ENCODE measurements at regions not wholly inside any gene's neighbourhood (a gene's known extent, or its start where the extent isn't known, plus 50 kb on each side); places are given as distances from the start of the nearest gene placed in this dataset.

GRCh38 chr2:66698576-66699239, 263.8 kb downstream of the MEIS1 start:
- no peak overlapping the region for H3K4me3 Mint-ChIP-seq
- peaks cover 0 to 2% of the 10 kb centered on the region in 2 donors for H3K9me3 Mint-ChIP-seq
- ATAC-seq, result no peak
- Histone ChIP-seq H3K36me3 (ENCODE audit: control insufficient read depth, insufficient read depth, low read length) (no peaks in the 10 kb centered on the region), H3K9me3 (ENCODE audit: control insufficient read depth, insufficient read depth, low read length) (no peaks in the 10 kb centered on the region), H3K4me1 (ENCODE audit: control insufficient read depth, insufficient read depth, low read length) (no peaks in the 10 kb centered on the region), H3K27me3 (ENCODE audit: control insufficient read depth, insufficient read depth, low read length) (no peaks in the 10 kb centered on the region), H3K4me3 (ENCODE audit: low read length) (no peak overlapping the region), H3K27ac (ENCODE audit: low read length) (no peak overlapping the region)
- 89% methylated on average over 2 of the region's 5 CpGs for WGBS (ENCODE audit: insufficient coverage)
- intact Hi-C loops (cut with micrococcal nuclease), result no loop called here
- no peak for TF ChIP-seq CTCF (IDR thresholded peaks at IDR 0.05)
- H3K27me3 Mint-ChIP-seq (ENCODE audit: low read depth in 2 of 2), result no peaks in the 10 kb centered on the region
- no peak for DNase-seq
- no peak overlapping the region for H3K27ac Mint-ChIP-seq
- H3K36me3 Mint-ChIP-seq, result no peaks in the 10 kb centered on the region
- H3K4me1 Mint-ChIP-seq, result no peaks in the 10 kb centered on the region

- Histone ChIP-seq H3K27me3 (ENCODE audit: control insufficient read depth, insufficient read depth, low read length) (no peaks in the 10 kb centered on the region), H3K4me3 (ENCODE audit: low read length) (no peak overlapping the region), H3K36me3 (ENCODE audit: control insufficient read depth, insufficient read depth, low read length) (no peaks in the 10 kb centered on the region), H3K4me1 (ENCODE audit: control insufficient read depth, insufficient read depth, low read length) (no peaks in the 10 kb centered on the region), H3K27ac (ENCODE audit: low read length) (no peak overlapping the region), H3K9me3 (ENCODE audit: control insufficient read depth, insufficient read depth, low read length) (no peaks in the 10 kb centered on the region)
- intact Hi-C loops (cut with micrococcal nuclease), result no loop called here
- Mint-ChIP-seq H3K9me3 (peaks cover 0 to 2% of the 10 kb centered on the region in 2 donors), H3K27me3 (ENCODE audit: low read depth in 2 of 2) (no peaks in the 10 kb centered on the region), H3K36me3 (no peaks in the 10 kb centered on the region), H3K4me3 (no peak overlapping the region), H3K4me1 (no peaks in the 10 kb centered on the region), H3K27ac (no peak overlapping the region)
- TF ChIP-seq CTCF (IDR thresholded peaks at IDR 0.05), result no peak
- DNase-seq (no peak), ATAC-seq (no peak)
- 75% methylated on average over 2 of the region's 4 CpGs for WGBS (ENCODE audit: insufficient coverage)
Measured at GRCh38 chr2:66699416-66699792, 264.5 kb downstream of the MEIS1 start.

GRCh38 chr2:66699793-66700676, 265.1 kb downstream of the MEIS1 start:
- no peaks in the 10 kb centered on the region for H3K9me3 ChIP-seq (ENCODE audit: control insufficient read depth, insufficient read depth, low read length)
- H3K36me3 ChIP-seq (ENCODE audit: control insufficient read depth, insufficient read depth, low read length), result no peaks in the 10 kb centered on the region
- intact Hi-C loops (cut with micrococcal nuclease), result no loop called here
- H3K4me1 Mint-ChIP-seq, result no peaks in the 10 kb centered on the region
- no peak overlapping the region for H3K4me3 ChIP-seq (ENCODE audit: low read length)
- no peak overlapping the region for H3K27ac ChIP-seq (ENCODE audit: low read length)
- peaks cover 0 to 2% of the 10 kb centered on the region in 2 donors for H3K9me3 Mint-ChIP-seq
- no peaks in the 10 kb centered on the region for H3K27me3 ChIP-seq (ENCODE audit: control insufficient read depth, insufficient read depth, low read length)
- no peak overlapping the region for H3K27ac Mint-ChIP-seq
- H3K4me1 ChIP-seq (ENCODE audit: control insufficient read depth, insufficient read depth, low read length), result no peaks in the 10 kb centered on the region
- no peaks in the 10 kb centered on the region for H3K27me3 Mint-ChIP-seq (ENCODE audit: low read depth in 2 of 2)
- ATAC-seq (no peak), DNase-seq (no peak)
- TF ChIP-seq CTCF (IDR thresholded peaks at IDR 0.05), result no peak
- no peak overlapping the region for H3K4me3 Mint-ChIP-seq
- no peaks in the 10 kb centered on the region for H3K36me3 Mint-ChIP-seq
- 82% methylated on average over 5 of the region's 7 CpGs for WGBS (ENCODE audit: insufficient coverage)

All from natural killer cell (primary cell).